ENCODE measurements at regions not wholly inside any gene's neighbourhood (a gene's known extent, or its start where the extent isn't known, plus 50 kb on each side); places are given as distances from the start of the nearest gene placed in this dataset.

DNA sequence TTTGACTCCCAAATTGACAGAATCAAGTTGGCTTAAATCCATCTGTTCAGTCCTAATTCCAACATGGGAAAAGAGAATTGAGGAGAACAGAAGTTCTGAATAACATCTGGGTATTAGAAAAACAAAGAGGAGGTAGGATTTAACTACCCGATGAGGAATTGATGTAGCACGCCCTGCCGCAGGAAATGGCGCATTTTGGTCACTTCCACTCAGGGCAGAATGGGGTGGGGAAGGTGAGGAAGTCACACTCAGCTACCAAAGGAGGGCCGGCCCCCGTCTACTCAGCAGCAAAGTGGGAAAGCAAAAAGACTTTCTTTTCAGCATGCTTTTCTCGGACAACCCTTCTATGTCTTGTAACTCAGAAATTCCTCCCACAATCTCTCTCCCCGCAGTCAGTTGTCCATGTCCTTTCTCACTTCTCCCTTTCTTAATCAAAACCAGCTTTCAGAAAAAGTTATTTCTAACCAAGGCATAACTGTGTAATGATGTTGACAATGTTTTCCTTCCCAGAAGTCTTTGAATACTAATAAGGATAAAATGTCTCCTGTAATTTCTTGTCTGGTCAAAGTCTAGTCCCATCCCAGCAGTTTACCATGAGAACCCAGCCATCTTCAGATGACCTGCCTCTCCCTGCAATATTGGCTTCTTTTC lies 60.5 kb upstream of the SIPA1L2 start:
- no peak overlapping the region for H3K14ac ChIP-seq (ENCODE audit: insufficient read length)
- H3K23ac ChIP-seq (ENCODE audit: insufficient read length) = no peak overlapping the region
- H4K20me1 ChIP-seq (replicated peaks in 1 of 2; ENCODE audit: control insufficient read depth in 1 of 2, insufficient read depth in 2 of 2, low read length in 2 of 2) = no peaks in the 10 kb centered on the region
- no peaks in the 10 kb centered on the region for H3K79me1 ChIP-seq (ENCODE audit: low read depth, low read length)
- no peak for TF ChIP-seq SAP30 (IDR thresholded peaks at IDR 0.05; ENCODE audit: insufficient read depth, insufficient replicate concordance, low read length)
- no peak for TF ChIP-seq TEAD4 (IDR thresholded peaks at IDR 0.05; ENCODE audit: low read depth, low read length)
- H3K9me3 ChIP-seq (ENCODE audit: insufficient read depth in 2 of 2, low read depth in 1 of 2, low read length in 1 of 2) = no peaks in the 10 kb centered on the region
- H4K5ac ChIP-seq (ENCODE audit: insufficient read length, low read depth, low read length) = no peak overlapping the region
- H3K4me3 ChIP-seq (ENCODE audit: extremely low read depth in 1 of 4, insufficient read depth in 2 of 4, low read depth in 3 of 4, low read length in 4 of 4) = no peak overlapping the region
- no peak overlapping the region for H2BK20ac ChIP-seq (ENCODE audit: low read length)
- no peak overlapping the region for H3K27ac ChIP-seq (ENCODE audit: low read depth, low read length)
- CTCF ChIA-PET (ENCODE audit: partially characterized antibody) = interaction anchor here (0.6 to 1.5 kb wide), 3 partner anchors 22 to 1223 kb away, joined by 3 to 4 read pairs (median 3); no protein-coding TSS in a partner anchor
- H4K8ac ChIP-seq (ENCODE audit: extremely low read depth, insufficient read depth, low read length) = no peak overlapping the region; the same call in 1 of the 2 replicates
- no peaks in the 10 kb centered on the region for H3K79me2 ChIP-seq (ENCODE audit: control insufficient read depth in 1 of 2, insufficient read depth in 2 of 2, low read length in 2 of 2)
- no peak overlapping the region for H2BK5ac ChIP-seq (ENCODE audit: low read depth, low read length)
- no peaks in the 10 kb centered on the region; a peak in 2 of 7 replicates for H3K27me3 ChIP-seq (replicated peaks in 1 of 4; ENCODE audit: control insufficient read depth in 3 of 4, extremely low read depth in 1 of 4, insufficient read depth in 3 of 4, low read length in 3 of 4)
- POLR2A ChIA-PET (ENCODE audit: partially characterized antibody) = no interaction called here
- H2BK15ac ChIP-seq (ENCODE audit: low read length) = no peak overlapping the region
- H3K23me2 ChIP-seq (ENCODE audit: low read depth, low read length) = no peaks in the 10 kb centered on the region
- DNase-seq (ENCODE audit: low read depth in 1 of 2, low spot score in 2 of 2) = no peak
- H2AFZ ChIP-seq (ENCODE audit: low read length) = no peak overlapping the region
- H4K91ac ChIP-seq (replicated peaks; ENCODE audit: insufficient read length, low read length) = no peak overlapping the region
- H3K56ac ChIP-seq (replicated peaks; ENCODE audit: insufficient read length, low read depth, low read length) = no peak overlapping the region
- H3K4me1 ChIP-seq (replicated peaks in 1 of 4; ENCODE audit: control insufficient read depth in 3 of 4, insufficient read depth in 4 of 4, low read length in 3 of 4) = no peaks in the 10 kb centered on the region
- no peak overlapping the region for H2BK120ac ChIP-seq (replicated peaks; ENCODE audit: low read depth, low read length)
- H3K4me2 ChIP-seq (ENCODE audit: insufficient read depth in 1 of 2, low read depth in 2 of 2, low read length in 2 of 2) = no peak overlapping the region
- H3K9ac ChIP-seq (replicated peaks in 1 of 4; ENCODE audit: extremely low read depth in 1 of 4, low read depth in 3 of 4, low read length in 3 of 4) = no peak overlapping the region
- FAIRE-seq = no peak
- no peak overlapping the region for H2BK12ac ChIP-seq (ENCODE audit: low read depth, low read length)
- 85% methylated on average over 8 of the region's 8 CpGs; no CpG with 5 or more reads in 1 of the 2 experiments for WGBS, 2 experiments (ENCODE audit: extremely low coverage in 1 of 2, insufficient coverage in 1 of 2, insufficient read length in 1 of 2, insufficient replicate concordance in 2 of 2, low coverage in 1 of 2, low lambda C conversion rate in 2 of 2, missing lambda C conversion rate in 1 of 2)
- no peaks in the 10 kb centered on the region for H3K36me3 ChIP-seq (ENCODE audit: control insufficient read depth in 2 of 4, insufficient read depth in 4 of 4, low read length in 3 of 4)
- H2AK5ac ChIP-seq (ENCODE audit: low read depth, low read length) = no peak overlapping the region
- no peak overlapping the region for H3K18ac ChIP-seq (ENCODE audit: extremely low read depth, low read length)
- H3K4ac ChIP-seq (replicated peaks; ENCODE audit: insufficient read length, low read depth, low read length) = no peak overlapping the region

All from H1 (cell line).